Hematopoietic multipotent progenitor cell treated with erythropoietin and hydrocortisone succinate and interleukin-3 and kit ligand, for 8 days (in vitro differentiated cells): ENCODE measurements at regions not wholly inside any gene's neighbourhood (a gene's known extent, or its start where the extent isn't known, plus 50 kb on each side); places are given as distances from the start of the nearest gene placed in this dataset.

ENCODE experiments used
- DNase-seq: peaks from one replicate; pipeline ENCODE4 v3.0.0-alpha.2; 2015

GRCh38 chrX:124529786-124530185 lies 183.4 kb downstream of the SH2D1A start:
- no peak for DNase-seq

- DNase-seq, result no peak
Observed at GRCh38 chrX:124530803-124531202, 184.4 kb downstream of the SH2D1A start.

GRCh38 chrX:124534536-124534935 lies 188.2 kb downstream of the SH2D1A start:
- DNase-seq, result no peak

- no peak for DNase-seq
Observed at GRCh38 chrX:124540474-124540873, 194.1 kb downstream of the SH2D1A start.

DNA sequence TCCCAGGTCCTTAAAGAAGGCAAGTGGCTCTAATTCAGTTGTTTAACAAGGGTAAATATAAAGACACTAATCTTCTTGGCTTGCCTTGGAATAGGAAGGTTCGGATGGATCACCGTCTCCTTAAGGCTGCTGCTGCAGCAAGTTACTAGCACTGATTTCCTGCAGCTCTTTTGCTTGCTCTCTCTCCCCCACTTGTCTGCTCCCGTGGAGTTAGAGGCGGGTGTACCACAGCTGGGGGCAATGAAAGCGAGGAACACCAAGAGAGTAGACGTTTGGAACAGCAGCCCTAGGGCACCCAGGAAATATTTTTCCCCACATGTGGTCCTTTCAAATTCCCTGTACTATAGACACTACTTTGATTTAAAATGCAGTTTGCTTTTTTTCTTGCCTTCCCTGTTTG lies 202.2 kb downstream of the SH2D1A start:
- no peak for DNase-seq

GRCh38 chrX:124555036-124555595 lies 208.8 kb downstream of the SH2D1A start:
- no peak for DNase-seq

DNA sequence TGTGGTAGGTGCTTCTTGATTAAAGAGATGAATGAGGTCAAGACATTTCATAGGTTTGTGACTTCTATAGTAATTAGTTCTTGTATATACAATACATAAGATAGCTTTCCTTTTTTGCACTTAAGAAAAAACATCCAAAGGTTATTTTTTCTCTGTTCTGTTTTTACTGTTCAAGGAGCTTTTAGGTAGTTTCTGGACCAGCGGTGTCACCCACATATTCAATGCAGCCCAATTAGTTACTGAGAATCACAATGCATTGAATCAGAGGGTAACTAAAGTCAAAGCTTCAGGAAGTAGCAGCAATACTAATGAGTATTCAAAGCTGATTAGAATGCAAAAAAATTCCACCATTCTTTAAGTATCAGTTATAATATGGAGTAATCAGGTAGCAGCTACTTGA lies 211.6 kb downstream of the SH2D1A start:
- DNase-seq, result no peak

GRCh38 chrX:124573468-124573867 lies 227.1 kb downstream of the SH2D1A start:
- DNase-seq, result no peak

DNA sequence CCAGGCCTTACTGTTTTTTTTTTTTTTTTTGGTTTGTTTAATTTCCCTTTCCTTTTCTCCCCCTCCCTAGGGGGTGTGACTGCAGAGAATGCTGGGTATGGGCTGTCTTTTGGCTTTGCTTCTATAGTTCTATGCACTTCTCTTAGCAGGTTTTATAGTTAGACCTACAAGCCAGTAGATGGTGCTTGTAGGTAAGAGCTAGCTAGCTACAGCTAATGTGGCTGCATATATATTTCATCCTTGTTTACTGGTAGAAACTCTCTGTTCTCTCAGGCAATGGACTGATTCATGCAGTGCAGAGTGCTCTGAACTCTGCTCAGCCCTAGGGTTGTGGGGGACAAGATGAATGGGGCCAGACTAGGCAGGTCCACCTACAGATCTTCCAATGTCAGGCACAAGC lies 246.4 kb downstream of the SH2D1A start:
- no peak for DNase-seq

DNA sequence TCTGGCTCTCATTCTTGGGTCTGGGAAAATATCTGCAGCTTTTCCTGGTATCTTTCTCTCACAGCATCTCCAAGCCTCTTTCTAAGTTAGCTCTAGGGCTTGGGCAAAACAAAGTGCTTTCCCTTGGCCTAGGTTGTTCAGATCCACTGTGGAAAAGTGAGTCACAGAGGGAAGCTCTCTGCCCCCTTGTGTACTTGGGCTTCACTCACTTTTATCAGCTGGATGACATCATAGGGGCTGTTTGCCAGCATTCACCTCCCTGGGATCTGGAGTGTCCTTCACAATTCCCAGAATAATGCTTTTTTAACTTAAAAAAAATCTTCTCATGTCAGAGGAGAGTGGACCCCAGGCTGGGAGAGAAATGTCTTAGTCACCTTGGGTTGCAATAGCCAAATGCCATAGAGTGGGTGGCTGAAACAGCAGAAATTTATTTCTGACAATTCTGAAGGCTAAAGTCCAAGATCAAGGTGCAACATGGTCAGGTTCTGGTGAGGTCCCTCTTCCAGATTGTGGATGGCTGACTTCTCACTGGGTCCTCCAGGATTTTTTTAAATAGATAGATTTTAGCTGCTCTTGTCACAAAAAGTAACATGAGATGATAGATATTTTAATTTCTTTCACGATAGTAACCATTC lies 247.8 kb downstream of the SH2D1A start:
- DNase-seq, result no peak

GRCh38 chrX:124605511-124605910 lies 259.1 kb downstream of the SH2D1A start:
- DNase-seq, result no peak

- no peak for DNase-seq
Observed at GRCh38 chrX:124606724-124607123, 260.4 kb downstream of the SH2D1A start.

GRCh38 chrX:124619710-124620109 lies 273.3 kb downstream of the SH2D1A start:
- DNase-seq, result no peak

- DNase-seq, result no peak
Observed at GRCh38 chrX:124634363-124634762, 288.0 kb downstream of the SH2D1A start.

- DNase-seq, result no peak
Observed at GRCh38 chrX:124641737-124642491, 295.6 kb downstream of the SH2D1A start.

DNA sequence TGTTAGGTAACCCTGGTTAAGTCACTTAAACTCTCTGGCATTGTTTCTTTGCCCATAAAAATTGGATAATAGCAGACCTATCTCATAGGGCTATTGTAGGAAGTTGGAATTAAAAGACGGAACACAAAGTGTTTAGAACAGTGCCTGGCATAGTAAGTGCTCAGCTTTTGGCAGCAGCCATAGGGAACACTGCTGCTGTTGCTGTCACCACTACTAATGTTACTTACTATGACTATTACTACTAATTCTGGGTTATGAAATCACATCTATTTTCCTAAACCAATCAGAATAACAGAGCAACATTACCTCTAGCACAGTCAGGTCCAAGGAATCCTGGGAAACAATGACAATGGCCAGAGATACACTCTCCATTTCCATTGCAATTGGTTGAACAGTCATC lies 300.0 kb downstream of the SH2D1A start:
- DNase-seq, result no peak

DNA sequence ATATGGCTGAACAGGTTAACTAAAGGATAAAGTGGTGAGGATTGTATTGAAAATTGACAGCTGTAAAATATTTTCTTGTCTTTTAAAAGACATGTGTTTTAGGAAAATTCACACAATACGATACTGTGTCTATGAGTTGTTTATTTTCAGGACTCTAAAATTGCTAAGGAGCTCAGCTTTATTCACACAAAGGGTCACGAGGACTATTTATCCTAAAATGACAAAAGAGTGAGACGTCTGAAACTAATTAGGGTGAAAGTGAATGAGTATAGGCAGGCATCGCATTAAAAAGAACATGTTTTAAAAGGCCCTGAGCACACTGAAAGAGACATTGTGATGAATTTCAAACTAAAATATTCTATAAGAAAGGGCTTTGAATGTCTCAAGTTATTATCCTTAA lies 304.7 kb downstream of the SH2D1A start:
- DNase-seq, result no peak

GRCh38 chrX:124665621-124666400 lies 319.4 kb downstream of the SH2D1A start:
- DNase-seq, result no peak

GRCh38 chrX:124679199-124679598 lies 332.8 kb downstream of the SH2D1A start:
- no peak for DNase-seq

DNA sequence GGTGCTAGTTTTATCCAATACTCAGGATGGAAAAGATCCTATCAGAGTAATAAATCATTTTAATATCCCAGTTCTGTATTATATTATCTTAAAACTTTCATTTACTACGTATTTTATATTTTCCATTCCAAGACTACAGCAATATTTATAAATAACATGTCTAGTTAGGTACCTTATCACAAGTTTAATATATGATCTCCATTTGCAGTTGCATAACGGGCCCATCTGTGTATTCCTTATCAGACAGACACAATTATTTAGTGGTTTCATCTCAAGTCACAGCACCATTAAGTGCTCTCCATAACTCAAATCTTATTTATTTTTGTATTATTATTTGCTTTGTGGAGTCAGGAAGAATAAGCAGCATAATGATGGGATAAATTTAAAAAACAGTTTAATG lies 333.9 kb downstream of the SH2D1A start:
- DNase-seq, result no peak

DNA sequence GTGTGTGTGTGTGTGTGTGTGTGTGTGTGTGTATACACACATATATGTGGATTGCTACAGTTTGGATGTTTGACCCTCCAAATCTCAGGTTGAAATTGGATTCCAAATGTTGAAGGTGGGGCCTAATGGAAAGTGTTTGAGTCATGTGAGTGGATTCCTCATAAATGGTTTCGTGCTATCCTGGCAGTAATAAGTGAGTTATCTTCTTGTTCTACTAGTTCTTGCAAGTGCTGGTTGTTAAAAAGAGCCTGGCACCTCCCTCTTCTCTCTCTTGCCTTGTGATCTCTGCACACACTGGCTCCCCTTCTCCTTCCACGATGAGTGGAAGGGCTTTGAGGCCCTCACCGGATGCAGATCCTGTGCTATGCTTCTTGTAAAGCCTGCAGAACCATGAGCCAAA lies 344.1 kb downstream of the SH2D1A start:
- no peak for DNase-seq

DNA sequence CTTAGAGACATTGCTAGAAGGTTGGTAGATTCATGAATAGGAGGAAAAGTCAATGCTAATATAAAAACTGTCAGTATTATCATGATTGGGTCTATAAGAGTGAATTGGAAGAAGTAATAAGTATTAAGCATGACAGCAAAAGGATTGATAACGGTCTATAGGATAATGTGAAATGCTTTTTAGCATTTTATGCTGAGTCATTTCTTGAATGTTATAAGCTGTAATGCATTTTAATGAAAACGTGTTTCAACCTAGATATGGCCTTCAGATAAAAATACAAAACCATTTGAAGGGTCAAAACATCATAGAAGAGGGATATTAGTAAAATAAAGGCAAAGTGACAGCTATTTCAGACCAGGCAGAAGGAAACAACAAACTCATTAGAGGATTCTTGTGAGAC lies 353.5 kb downstream of the SH2D1A start:
- no peak for DNase-seq

- DNase-seq, result no peak
Observed at GRCh38 chrX:124717537-124717936, 371.2 kb downstream of the SH2D1A start.

DNA sequence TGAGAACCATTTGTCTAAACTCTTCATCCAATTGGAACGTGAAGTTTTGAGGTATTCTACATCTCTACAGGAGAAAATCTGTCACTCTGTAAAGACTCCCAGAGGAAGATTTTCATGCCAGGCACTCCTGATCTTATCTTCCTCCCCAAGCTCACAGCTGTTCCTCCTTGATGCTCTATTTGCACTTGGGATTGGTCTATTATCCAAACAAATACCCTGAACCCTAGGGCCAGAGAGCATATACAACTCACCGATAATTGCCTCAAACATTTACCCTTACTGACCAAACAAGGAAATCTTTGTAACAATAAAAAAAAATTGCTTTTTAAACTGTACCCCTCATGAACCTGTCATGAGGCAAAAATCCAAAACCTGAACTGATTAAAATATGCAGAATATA lies 372.7 kb downstream of the SH2D1A start:
- DNase-seq, result no peak
